Fibroblast of skin of scalp (primary cell): ENCODE measurements at regions not wholly inside any gene's neighbourhood (a gene's known extent, or its start where the extent isn't known, plus 50 kb on each side); places are given as distances from the start of the nearest gene placed in this dataset.
"Not testable (repeated sequence)": the region's sequence is repeated elsewhere in the genome, so short reads cannot be mapped to it uniquely, and the experiment has no call there.

Source experiments
- DNase-seq: peaks from one replicate; pipeline ENCODE4 v3.0.0-alpha.2; 2013

DNA sequence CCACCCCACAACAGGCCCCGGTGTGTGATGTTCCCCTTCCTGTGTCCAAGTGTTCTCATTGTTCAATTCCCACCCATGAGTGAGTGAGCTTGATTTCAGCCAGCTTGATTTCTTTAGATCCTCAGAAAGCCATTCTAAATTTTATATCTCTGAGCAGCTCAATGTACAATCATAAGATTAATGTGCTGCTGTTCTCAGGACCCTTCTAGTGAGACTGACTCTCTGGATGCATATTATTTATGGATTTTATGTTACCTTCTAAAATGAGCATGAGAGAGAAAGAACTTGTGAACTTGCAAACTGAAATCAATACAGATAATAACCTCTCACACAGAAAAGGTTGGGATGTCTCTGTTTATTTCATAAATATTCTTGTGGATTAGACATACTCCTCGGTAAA is 1133.5 kb upstream of the TMPRSS15 start:
- no peak for DNase-seq

DNA sequence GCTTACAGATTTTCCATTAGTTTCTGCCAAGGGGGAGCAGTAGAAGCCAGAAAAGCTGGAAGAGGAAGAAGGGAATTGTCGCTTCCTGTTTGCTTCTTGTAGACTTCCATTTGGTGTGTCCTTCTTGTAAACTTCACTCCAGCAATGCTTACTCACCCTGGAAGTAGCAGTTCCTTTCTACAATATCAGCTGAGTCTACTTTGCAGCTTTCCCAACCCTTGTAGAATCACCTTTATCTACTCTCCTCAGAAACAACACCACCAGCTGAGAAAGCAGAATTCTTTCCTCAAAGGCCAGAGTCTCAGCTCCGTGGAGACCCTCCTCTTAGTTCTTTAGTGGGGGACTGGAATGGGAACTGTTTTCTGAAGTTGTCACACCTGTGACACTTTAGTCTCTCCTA is 1136.7 kb upstream of the TMPRSS15 start:
- DNase-seq = no peak

DNA sequence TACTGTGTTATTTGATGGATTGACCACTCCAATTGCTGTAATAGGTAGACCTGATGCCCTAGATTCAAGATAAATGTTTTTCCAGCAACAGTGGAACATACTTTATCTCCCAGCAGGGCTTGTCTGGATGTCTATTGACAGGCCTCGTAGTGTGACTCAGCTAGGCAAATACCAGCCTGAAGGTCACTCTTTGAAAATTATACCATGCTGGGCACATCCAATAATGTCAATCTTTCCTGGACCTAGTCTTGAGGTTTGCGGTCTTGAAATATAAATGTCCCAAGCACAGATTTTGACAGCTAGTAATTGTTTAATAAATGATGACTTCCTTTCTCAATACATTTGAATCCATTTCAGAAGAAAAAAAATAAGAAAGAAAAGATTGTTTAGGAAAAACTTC is 1138.0 kb upstream of the TMPRSS15 start:
- DNase-seq = no peak

GRCh38 chr21:19544493-19544892 is 1140.9 kb upstream of the TMPRSS15 start:
- DNase-seq = not testable (repeated sequence)

- no peak for DNase-seq
Measured at GRCh38 chr21:19547951-19548840, 1144.6 kb upstream of the TMPRSS15 start.

DNA sequence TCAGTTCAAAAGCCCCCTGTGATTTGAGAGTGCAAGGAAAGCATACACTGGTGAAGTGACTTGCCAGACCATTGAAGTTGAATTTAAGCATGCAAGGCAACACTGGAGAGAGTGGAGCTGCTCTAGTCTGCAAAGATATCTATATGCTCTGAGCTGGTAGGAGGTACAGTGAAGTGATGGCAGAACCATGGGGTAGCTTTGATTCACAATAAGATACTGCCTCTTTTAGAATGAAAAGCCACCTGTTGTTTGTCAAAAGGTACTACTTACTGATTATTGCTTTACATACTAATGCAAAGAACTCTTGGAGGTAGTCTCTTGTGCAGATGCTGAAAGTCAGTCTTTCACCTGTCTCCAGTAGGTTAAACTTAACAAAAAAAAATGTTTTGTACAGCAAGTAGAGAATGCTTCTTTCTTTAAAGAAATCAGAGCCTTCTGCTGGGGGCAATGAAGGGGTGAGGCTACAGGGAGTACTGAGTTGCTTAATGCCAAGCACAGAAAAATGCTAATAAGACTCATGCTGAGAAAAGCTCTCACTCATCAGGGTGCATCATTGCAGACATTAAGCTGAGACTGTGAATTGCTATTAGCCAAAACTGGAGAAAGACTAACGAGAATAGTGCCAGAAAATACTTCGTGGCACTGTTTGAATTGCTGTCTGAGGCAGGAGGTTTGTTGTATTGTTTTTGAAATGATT is 1150.5 kb upstream of the TMPRSS15 start:
- no peak for DNase-seq

GRCh38 chr21:19557046-19557445 is 1153.5 kb upstream of the TMPRSS15 start:
- DNase-seq = no peak

- DNase-seq = no peak
Measured at GRCh38 chr21:19557488-19557887, 1153.9 kb upstream of the TMPRSS15 start.

DNA sequence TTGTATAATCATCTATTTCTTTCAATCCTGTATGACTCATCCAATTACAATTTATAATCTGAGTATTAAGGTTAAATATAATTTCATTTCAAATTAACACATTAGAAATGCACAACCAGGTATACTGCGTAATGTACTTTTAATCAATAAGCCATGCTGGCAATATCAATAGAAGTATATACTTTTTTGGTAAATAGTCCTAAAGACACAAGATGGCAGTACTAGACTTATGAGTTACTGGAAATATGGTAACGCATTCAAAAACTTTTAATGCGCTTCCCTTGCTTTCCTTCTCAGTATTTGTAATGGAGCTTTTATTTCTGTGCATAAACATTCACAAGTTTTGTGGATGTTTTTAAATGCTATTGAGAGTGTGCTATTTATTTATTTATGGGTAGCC is 1162.0 kb upstream of the TMPRSS15 start:
- DNase-seq = no peak

DNA sequence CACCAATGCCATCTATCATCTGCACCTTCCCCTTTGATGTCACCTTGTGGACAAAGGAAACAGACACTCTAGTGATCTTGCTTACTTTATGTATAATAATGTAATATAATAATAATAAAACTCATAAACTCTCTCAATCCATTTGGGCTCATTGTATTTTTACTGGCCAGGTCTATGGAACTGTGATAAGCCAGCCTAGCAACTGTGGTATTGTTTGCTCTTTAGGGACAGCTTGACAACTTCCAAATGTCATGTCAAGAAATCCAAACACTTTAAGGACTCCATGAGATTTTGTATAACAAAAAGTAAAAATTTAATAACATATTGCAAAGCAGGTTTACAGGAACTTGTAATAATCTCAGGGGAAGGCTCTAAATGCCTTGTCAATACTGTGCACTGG is 1163.4 kb upstream of the TMPRSS15 start:
- DNase-seq = no peak

DNA sequence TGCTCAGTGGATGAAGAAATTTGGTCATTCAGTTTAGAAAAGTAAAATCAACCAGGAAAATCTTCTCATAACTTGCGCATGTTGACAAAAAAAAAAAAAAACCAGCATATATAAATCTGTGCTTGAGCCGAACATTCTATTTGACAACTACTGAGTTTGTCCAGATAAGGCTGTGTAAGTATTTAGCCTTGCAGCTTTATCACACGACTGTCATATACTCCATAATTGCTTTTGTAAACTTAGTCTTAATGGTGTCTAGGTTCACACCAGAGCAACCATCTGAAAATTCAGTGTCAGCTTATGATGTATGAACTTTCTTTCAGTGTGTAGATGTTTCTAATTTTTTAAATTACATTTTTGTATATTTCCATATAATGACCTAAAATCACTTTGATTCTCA is 1173.8 kb upstream of the TMPRSS15 start:
- no peak for DNase-seq

- DNase-seq = no peak
Measured at GRCh38 chr21:19590044-19590443, 1186.5 kb upstream of the TMPRSS15 start.

DNA sequence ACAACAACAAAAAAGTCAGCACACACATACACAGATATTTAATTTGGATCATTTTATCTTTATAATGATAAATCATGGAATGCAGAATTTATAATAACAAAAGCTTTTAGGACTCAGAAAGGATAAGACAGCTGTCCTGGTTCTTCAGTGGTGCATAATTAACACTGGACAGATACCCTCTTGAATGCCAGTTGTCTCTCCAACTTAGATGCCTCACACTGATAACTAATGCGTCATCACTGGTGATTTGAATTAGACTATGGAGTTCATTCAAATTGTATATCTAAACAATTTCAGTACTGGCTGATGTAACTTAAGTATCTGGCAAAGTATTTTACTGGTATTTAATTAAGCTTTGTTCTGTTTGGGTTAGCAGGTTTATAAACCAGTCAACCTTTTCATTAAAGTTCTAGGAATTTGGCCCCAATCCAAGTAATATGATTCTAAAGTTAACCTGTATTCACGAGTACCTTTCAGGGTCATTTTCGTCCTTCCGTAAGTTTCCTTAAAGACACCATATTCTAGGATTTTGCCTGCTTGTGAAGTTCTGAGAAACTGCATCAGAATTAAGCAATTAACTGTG is 1199.5 kb upstream of the TMPRSS15 start:
- no peak for DNase-seq

GRCh38 chr21:19608101-19608621 is 1204.6 kb upstream of the TMPRSS15 start:
- DNase-seq = no peak

DNA sequence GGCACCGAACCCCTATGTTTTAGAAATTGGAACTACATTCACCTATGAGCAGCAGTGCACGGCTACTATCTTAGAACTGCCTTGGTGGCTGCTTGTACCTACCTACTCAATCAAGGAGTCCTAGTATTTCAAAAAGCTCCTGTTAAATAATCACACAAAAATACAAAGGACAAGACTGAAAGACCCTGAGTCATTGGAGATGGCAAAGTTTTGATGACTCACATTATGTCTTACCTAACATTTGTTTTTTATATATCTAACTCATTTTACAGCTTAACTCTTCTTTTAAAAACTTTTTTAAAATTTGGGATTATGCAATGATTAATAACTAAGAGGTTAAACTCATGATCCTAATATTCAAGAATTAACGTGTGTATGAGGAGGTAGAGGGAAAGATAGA is 1206.0 kb upstream of the TMPRSS15 start:
- DNase-seq = no peak

- DNase-seq = no peak
Measured at GRCh38 chr21:19621837-19622496, 1218.4 kb upstream of the TMPRSS15 start.

DNA sequence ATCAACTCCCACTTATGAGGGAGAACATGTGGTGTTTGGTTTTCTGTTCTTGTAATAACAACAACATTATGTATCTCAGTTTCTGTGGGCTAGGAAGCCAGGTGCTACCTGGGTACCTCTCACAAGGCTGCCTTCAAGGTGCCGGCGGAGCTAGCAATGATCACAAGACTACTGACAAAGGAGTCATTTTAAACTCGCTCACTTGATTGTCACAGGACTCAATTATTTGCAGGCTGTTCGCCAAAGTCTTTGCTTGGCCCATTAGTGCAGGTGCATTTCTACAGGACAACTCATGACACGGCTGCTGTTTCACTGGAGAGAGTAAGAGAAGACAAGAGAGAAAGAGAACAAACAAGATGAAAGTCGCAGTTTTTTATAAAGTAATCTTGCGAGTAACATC is 1237.4 kb upstream of the TMPRSS15 start:
- no peak for DNase-seq

DNA sequence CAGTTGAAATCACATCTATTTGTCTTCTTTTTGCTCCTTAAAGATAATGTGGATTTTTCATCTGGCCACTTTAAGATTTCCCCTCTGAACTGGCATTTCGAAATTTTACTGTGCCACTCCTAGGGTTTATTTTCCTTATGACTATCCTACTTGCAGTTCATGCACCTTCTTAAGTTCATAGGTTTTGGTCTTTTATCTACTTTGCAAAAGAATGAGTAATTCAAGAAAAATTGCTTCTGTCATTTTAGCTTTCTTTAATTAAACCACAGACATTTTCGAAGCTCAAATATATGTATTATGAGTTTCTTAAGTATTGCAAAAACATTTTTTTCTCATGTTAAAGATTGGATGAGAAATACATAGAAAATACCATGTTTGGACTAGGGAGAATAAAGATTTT is 1244.8 kb upstream of the TMPRSS15 start:
- no peak for DNase-seq

DNA sequence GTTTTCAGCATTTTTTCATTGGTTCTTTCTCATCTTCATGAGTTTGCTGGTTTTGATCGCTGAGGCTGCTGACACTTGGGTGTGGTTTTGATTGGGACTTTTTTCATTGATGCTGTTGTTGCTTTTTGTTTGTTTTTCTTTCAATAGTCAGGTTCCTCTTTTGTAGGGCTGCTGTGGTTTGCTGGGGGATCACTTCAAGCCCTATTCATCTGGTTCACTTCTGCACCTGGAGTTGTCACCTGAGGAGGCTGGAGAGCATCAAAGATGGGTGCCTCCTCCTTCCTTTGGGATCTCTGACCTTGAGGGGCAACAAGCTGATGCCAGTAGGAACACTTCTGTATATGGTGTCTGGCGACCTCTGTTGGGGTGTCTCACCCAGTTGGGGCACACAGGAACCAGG is 1279.9 kb upstream of the TMPRSS15 start:
- no peak for DNase-seq

DNA sequence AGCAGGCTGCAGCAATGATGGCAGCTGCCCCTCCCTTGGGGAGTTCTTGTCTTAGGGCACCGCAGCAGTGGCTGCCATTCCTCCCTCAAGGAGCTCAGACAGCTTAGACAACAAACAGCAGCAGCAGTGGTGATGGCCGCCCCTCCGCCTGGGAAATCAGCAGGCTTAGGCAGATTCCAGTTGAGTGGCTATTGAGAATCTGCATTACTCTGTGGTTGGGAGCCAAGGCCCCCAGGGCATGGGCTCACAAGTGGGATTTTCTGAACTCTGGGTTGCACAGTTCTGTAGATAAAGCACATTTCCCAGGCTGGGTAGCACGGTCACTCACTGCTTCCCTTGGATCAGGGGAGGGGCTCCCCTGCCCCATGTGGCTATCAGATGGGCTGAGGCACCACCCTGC is 1280.7 kb upstream of the TMPRSS15 start:
- DNase-seq = no peak

GRCh38 chr21:19692231-19692630 is 1288.6 kb upstream of the TMPRSS15 start:
- no peak for DNase-seq

DNA sequence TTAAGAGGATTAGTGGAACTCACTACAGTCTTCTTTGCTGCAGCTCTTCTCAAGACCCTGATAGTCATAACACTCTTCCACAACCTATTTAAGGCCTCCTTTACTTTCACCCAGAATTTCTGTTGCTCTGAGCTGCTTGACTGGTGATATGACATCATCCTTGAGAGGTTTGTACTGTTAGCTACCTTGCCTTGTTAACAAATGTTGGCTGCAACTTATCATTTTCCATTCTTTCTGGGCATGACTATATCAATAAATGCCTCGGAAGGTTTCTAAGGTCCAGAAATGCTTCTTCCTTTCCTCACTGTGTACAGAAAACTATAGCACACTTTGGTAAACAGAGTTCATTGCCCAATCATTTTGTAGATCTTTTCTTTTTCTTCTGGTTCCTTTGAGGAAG is 1292.2 kb upstream of the TMPRSS15 start:
- no peak for DNase-seq

- no peak for DNase-seq
Measured at GRCh38 chr21:19700476-19700875, 1296.9 kb upstream of the TMPRSS15 start.
